ENCODE measurements at regions not wholly inside any gene's neighbourhood (a gene's known extent, or its start where the extent isn't known, plus 50 kb on each side); places are given as distances from the start of the nearest gene placed in this dataset.

GRCh38 chr11:131118247-131118646 is 202.0 kb upstream of the SNX19 start:
- DNase-seq (ENCODE audit: low read depth) = peak; percentile 40

- DNase-seq (ENCODE audit: low read depth) = no peak
Measured at GRCh38 chr11:131121426-131122333, 205.4 kb upstream of the SNX19 start.

GRCh38 chr11:131122448-131122847 is 206.2 kb upstream of the SNX19 start:
- DNase-seq (ENCODE audit: low read depth) = no peak

- no peak for DNase-seq (ENCODE audit: low read depth)
Measured at GRCh38 chr11:131129474-131129873, 213.2 kb upstream of the SNX19 start.

- no peak for DNase-seq (ENCODE audit: low read depth)
Measured at GRCh38 chr11:131135611-131136010, 219.3 kb upstream of the SNX19 start.

- peak; percentile 63 for DNase-seq (ENCODE audit: low read depth)
Measured at GRCh38 chr11:131136486-131136885, 220.2 kb upstream of the SNX19 start.

GRCh38 chr11:131137046-131137445 is 220.8 kb upstream of the SNX19 start:
- DNase-seq (ENCODE audit: low read depth) = no peak

- no peak for DNase-seq (ENCODE audit: low read depth)
Measured at GRCh38 chr11:131138731-131139130, 222.5 kb upstream of the SNX19 start.

GRCh38 chr11:131145791-131146190 is 224.6 kb upstream of the NTM start:
- DNase-seq (ENCODE audit: low read depth) = no peak

- DNase-seq (ENCODE audit: low read depth) = peak; percentile 5
Measured at GRCh38 chr11:131146827-131147490, 223.5 kb upstream of the NTM start.

GRCh38 chr11:131154351-131154750 is 216.1 kb upstream of the NTM start:
- peak; percentile 42 for DNase-seq (ENCODE audit: low read depth)

- no peak for DNase-seq (ENCODE audit: low read depth)
Measured at GRCh38 chr11:131157678-131158077, 212.7 kb upstream of the NTM start.

GRCh38 chr11:131160846-131161245 is 209.6 kb upstream of the NTM start:
- DNase-seq (ENCODE audit: low read depth) = no peak

- no peak for DNase-seq (ENCODE audit: low read depth)
Measured at GRCh38 chr11:131163613-131164012, 206.8 kb upstream of the NTM start.

- no peak for DNase-seq (ENCODE audit: low read depth)
Measured at GRCh38 chr11:131165036-131165435, 205.4 kb upstream of the NTM start.

- DNase-seq (ENCODE audit: low read depth) = no peak
Measured at GRCh38 chr11:131168839-131169713, 201.3 kb upstream of the NTM start.

- no peak for DNase-seq (ENCODE audit: low read depth)
Measured at GRCh38 chr11:131172011-131172410, 198.4 kb upstream of the NTM start.

- DNase-seq (ENCODE audit: low read depth) = no peak
Measured at GRCh38 chr11:131178020-131178419, 192.4 kb upstream of the NTM start.

- no peak for DNase-seq (ENCODE audit: low read depth)
Measured at GRCh38 chr11:131178596-131178995, 191.8 kb upstream of the NTM start.

- DNase-seq (ENCODE audit: low read depth) = no peak
Measured at GRCh38 chr11:131179836-131180235, 190.6 kb upstream of the NTM start.

GRCh38 chr11:131185915-131186314 is 184.5 kb upstream of the NTM start:
- DNase-seq (ENCODE audit: low read depth) = no peak

- DNase-seq (ENCODE audit: low read depth) = peak; percentile 30
Measured at GRCh38 chr11:131186629-131187101, 183.8 kb upstream of the NTM start.

All from HT1080 (cell line).